Osteocyte (in vitro differentiated cells): ENCODE measurements at regions not wholly inside any gene's neighbourhood (a gene's known extent, or its start where the extent isn't known, plus 50 kb on each side); places are given as distances from the start of the nearest gene placed in this dataset.

ENCODE experiments used
- DNase-seq: peaks from one replicate; pipeline ENCODE4 v3.0.0; 2021; ENCODE audit warnings: mixed read lengths; ENCODE audit not compliant: unreplicated experiment; ENCODE audit errors: extremely low spot score
- H3K27ac Mint-ChIP-seq: one replicate; pipeline ENCODE4 v1.8.0; 2021; ENCODE audit warnings: mild to moderate bottlenecking, mixed read lengths; ENCODE audit not compliant: unreplicated experiment
- H3K27me3 Mint-ChIP-seq: one replicate; pipeline ENCODE4 v1.8.0; 2021; ENCODE audit warnings: mixed read lengths; ENCODE audit not compliant: unreplicated experiment
- H3K36me3 Mint-ChIP-seq: one replicate; pipeline ENCODE4 v1.8.0; 2021; ENCODE audit warnings: mixed read lengths; ENCODE audit not compliant: unreplicated experiment
- H3K4me1 Mint-ChIP-seq: one replicate; pipeline ENCODE4 v1.8.0; 2021; ENCODE audit warnings: mixed read lengths; ENCODE audit not compliant: unreplicated experiment
- H3K4me3 Mint-ChIP-seq: one replicate; pipeline ENCODE4 v1.8.0; 2021; ENCODE audit warnings: mild to moderate bottlenecking, moderate library complexity, mixed read lengths; ENCODE audit not compliant: unreplicated experiment
- H3K9me3 Mint-ChIP-seq: one replicate; pipeline ENCODE4 v1.8.0; 2021; ENCODE audit warnings: mixed read lengths; ENCODE audit not compliant: unreplicated experiment
- TF ChIP-seq, protein P1 (sequence below): fragments of 200-600 bp; sonication (generic); IDR thresholded peaks from 2 replicates; pipeline ENCODE4 v1.5.0; 2021; ENCODE audit warnings: antibody characterized with exemption, mild to moderate bottlenecking, moderate library complexity

DNA sequence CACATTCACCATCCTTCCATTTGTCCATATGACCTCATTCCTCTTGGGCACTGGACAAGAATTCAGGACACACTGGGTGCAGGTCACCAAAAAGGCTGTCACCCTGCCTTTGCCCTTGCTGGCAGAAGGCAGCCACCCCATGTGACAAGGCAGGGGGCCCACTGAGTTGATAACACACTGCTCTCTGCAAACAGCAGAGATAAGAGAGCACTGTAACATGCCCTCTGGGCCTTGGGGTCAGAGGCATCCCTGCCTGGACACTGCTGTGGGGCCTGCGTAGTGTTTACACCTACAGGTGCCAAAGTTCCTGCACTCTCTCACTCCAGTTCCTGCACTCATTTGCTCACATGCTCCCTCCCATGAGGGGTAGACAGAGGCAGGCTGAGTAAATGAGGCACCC is 344.7 kb upstream of the TCF4 start:
- H3K27ac Mint-ChIP-seq: no peak overlapping the region

DNA sequence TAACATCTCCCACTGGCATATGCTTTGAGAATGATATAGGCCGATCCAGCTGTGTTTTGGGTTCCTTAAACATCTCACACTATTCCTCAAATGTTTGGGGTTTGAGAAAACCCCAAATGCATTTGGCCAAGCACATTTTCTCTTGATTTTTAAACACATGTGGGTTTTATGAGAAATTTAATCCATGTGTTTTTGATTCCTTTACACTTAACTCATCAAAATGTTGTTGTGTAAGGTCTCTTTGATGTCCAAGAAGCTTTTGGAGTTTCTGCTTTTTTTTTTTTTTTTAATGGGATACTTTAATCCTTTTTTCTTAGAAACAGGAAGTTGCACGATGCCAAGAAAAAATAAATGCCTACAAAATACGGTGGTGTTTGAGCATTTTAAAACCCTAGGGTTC is 339.8 kb upstream of the TCF4 start:
- TF ChIP-seq, protein P1, sequence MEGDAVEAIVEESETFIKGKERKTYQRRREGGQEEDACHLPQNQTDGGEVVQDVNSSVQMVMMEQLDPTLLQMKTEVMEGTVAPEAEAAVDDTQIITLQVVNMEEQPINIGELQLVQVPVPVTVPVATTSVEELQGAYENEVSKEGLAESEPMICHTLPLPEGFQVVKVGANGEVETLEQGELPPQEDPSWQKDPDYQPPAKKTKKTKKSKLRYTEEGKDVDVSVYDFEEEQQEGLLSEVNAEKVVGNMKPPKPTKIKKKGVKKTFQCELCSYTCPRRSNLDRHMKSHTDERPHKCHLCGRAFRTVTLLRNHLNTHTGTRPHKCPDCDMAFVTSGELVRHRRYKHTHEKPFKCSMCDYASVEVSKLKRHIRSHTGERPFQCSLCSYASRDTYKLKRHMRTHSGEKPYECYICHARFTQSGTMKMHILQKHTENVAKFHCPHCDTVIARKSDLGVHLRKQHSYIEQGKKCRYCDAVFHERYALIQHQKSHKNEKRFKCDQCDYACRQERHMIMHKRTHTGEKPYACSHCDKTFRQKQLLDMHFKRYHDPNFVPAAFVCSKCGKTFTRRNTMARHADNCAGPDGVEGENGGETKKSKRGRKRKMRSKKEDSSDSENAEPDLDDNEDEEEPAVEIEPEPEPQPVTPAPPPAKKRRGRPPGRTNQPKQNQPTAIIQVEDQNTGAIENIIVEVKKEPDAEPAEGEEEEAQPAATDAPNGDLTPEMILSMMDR: no peak
- no peaks in the 10 kb centered on the region for H3K4me1 Mint-ChIP-seq
- H3K27me3 Mint-ChIP-seq: no peaks in the 10 kb centered on the region
- H3K4me3 Mint-ChIP-seq: no peak overlapping the region
- H3K36me3 Mint-ChIP-seq: no peaks in the 10 kb centered on the region
- peaks cover 7% of the 10 kb centered on the region for H3K9me3 Mint-ChIP-seq
- H3K27ac Mint-ChIP-seq: no peak overlapping the region
- no peak for DNase-seq

More for the DNA sequence above, 344.7 kb upstream of the TCF4 start:
- H3K36me3 Mint-ChIP-seq: peaks cover 5% of the 10 kb centered on the region
- no peaks in the 10 kb centered on the region for H3K27me3 Mint-ChIP-seq
- peaks cover 19% of the 10 kb centered on the region for H3K9me3 Mint-ChIP-seq
- H3K4me1 Mint-ChIP-seq: no peaks in the 10 kb centered on the region
- no peak for DNase-seq
- TF ChIP-seq, protein P1: no peak
- no peak overlapping the region for H3K4me3 Mint-ChIP-seq

DNA sequence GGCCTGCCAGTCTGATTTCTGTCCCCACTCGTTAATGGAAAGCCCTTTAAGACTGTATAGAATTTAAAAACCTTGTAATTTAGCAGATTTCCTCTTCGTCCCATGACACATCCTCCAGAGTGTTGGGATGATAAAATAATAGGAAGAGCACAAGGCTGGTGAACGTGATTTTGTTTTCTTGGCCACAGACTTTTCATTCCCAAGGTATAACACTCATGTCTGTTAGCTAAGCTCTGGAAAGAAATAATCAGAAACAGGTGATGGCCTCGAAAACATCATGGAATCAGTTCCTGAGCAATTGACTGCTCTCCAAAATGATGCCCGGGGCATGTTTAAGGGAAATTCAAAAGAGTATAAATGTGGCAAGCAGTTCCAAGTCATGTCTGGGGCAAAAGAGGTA is 337.8 kb upstream of the TCF4 start:
- Mint-ChIP-seq H3K36me3 (no peaks in the 10 kb centered on the region), H3K27ac (no peak overlapping the region), H3K27me3 (no peaks in the 10 kb centered on the region), H3K9me3 (no peaks in the 10 kb centered on the region), H3K4me1 (no peaks in the 10 kb centered on the region), H3K4me3 (no peak overlapping the region)
- TF ChIP-seq, protein P1: no peak
- no peak for DNase-seq

DNA sequence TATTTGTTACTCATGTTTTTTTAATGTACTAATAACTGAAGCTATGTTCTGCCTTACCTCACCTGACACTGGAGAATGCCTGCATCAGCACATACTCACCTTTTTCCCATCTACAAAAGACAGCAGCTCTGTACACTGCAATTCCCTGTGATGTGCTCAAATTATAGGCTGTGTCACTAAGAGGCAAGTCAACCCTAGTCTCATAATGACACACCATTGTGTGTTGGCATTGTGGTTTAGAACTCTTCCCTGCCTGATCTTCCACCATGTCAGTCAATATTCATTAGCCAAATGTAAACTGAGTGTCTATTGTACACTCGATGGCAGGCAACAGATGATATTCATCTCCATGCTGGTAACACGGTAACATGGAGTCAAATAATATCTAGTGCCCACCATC is 332.1 kb upstream of the TCF4 start:
- no peaks in the 10 kb centered on the region for H3K36me3 Mint-ChIP-seq
- H3K9me3 Mint-ChIP-seq: no peaks in the 10 kb centered on the region
- TF ChIP-seq, protein P1: no peak
- no peak overlapping the region for H3K27ac Mint-ChIP-seq
- peaks cover 6% of the 10 kb centered on the region for H3K4me1 Mint-ChIP-seq
- no peaks in the 10 kb centered on the region for H3K27me3 Mint-ChIP-seq
- H3K4me3 Mint-ChIP-seq: no peak overlapping the region
- DNase-seq: no peak

DNA sequence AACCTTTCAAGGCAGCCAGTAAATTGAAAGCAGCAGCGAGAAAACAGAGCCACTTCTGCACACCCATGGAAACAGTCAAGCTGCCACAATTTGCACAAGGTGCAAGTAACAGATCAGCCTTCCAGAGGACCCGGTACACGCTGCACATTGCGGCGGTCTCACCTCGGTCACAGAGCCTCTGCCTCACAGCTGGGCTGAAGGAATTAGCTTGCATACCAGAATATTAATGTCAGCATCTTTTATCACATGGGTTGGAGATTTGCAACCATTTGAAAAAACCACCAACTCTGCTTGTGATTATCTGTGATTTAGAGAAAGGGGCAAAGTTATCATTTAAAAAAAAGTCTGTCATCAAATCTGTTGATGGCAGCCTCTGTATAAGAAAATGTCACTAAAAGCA is 330.5 kb upstream of the TCF4 start:
- H3K27me3 Mint-ChIP-seq: no peaks in the 10 kb centered on the region
- no peak for DNase-seq
- no peak overlapping the region for H3K27ac Mint-ChIP-seq
- TF ChIP-seq, protein P1: no peak
- no peak overlapping the region for H3K4me3 Mint-ChIP-seq
- peaks cover 6% of the 10 kb centered on the region for H3K4me1 Mint-ChIP-seq
- H3K9me3 Mint-ChIP-seq: no peaks in the 10 kb centered on the region
- H3K36me3 Mint-ChIP-seq: no peaks in the 10 kb centered on the region
